Gastroesophageal sphincter (tissue), 4 donors: ENCODE measurements at regions not wholly inside any gene's neighbourhood (a gene's known extent, or its start where the extent isn't known, plus 50 kb on each side); places are given as distances from the start of the nearest gene placed in this dataset.

Source experiments
- ATAC-seq: fragments of 150-250 bp; one replicate; pipeline ENCODE4 v1.9.1; 2016; ENCODE audit warnings: mild to moderate bottlenecking, moderate library complexity
- H3K27ac ChIP-seq, 4 donors: fragments of 200-600 bp; sonication (generic) in 3 of 4; 1 replicate in 3 of 4; 2 replicates in 1 of 4; pipeline ENCODE4 v1.5.1; 2016 to 2019
- H3K27me3 ChIP-seq: fragments of 200-600 bp; sonication (generic); one replicate; pipeline ENCODE4 v1.5.1; 2019
- H3K36me3 ChIP-seq, 2 donors: fragments of 200-600 bp; sonication (generic); one replicate each; pipeline ENCODE4 v1.5.1; 2019; ENCODE audit warnings: control low read depth in 1 of 2
- H3K4me1 ChIP-seq, 3 donors: fragments of 200-600 bp; sonication (generic); 1 replicate in 2 of 3; 2 replicates in 1 of 3; pipeline ENCODE4 v1.5.1; 2016 to 2019; ENCODE audit warnings: control low read depth in 2 of 3
- H3K4me3 ChIP-seq, 2 donors: fragments of 200-600 bp; sonication (generic); one replicate each; pipeline ENCODE4 v1.5.1; 2019; ENCODE audit warnings: mild to moderate bottlenecking in 1 of 2, moderate library complexity in 1 of 2
- H3K9me3 ChIP-seq, 3 donors: fragments of 200-600 bp; sonication (generic); one replicate each; pipeline ENCODE4 v1.5.1; 2017 to 2019; ENCODE audit warnings: control low read depth in 2 of 3
- EP300 ChIP-seq: sonication (generic); formaldehyde crosslinking; IDR thresholded peaks from one replicate; pipeline ENCODE4 v1.6.1; 2017; ENCODE audit warnings: antibody characterized with exemption, mild to moderate bottlenecking
- POLR2A ChIP-seq, 2 donors: fragments of 450-650 bp; IDR thresholded peaks; one replicate each; pipeline ENCODE4 v1.6.1; 2017; ENCODE audit warnings: antibody characterized with exemption in 2 of 2, mild to moderate bottlenecking in 2 of 2, moderate library complexity in 1 of 2
- POLR2AphosphoS5 ChIP-seq: sonication (generic); formaldehyde crosslinking; IDR thresholded peaks from one replicate; pipeline ENCODE4 v1.6.1; 2017; ENCODE audit warnings: antibody characterized with exemption
- WGBS, 2 donors: methylation state at CpG; one replicate each; pipeline ENCODE4 v1.1.5; 2018; ENCODE audit warnings: low coverage in 1 of 2; 5-methylcytosine and 5-hydroxymethylcytosine counted together
- TF ChIP-seq, protein P1 (sequence below), 4 experiments: fragments of 200-600 bp in 2 of 4; fragments of 450-650 bp in 2 of 4; sonication (generic) in 1 of 4; IDR thresholded peaks; one replicate each; pipeline ENCODE4 v1.5.1; 2017 to 2019; ENCODE audit warnings: antibody characterized with exemption in 4 of 4, mild to moderate bottlenecking in 2 of 4, moderate library complexity in 2 of 4

GRCh38 chr21:41689289-41689583 lies 77.6 kb downstream of the RIPK4 start:
- Histone ChIP-seq H3K36me3 (no peaks in the 10 kb centered on the region), H3K4me1 (no peaks in the 10 kb centered on the region), H3K27me3 (peaks cover 59% of the 10 kb centered on the region), H3K9me3 (no peaks in the 10 kb centered on the region), H3K27ac (no peak overlapping the region), H3K4me3 (no peak overlapping the region)
- WGBS, 2 donors = 91 to 93% methylated on average over 5 to 8 of the region's 24 CpGs
- no peak for ATAC-seq
- TF ChIP-seq EP300 = no peak
- no peak for TF ChIP-seq POLR2A (IDR thresholded peaks at IDR 0.05)
- TF ChIP-seq, protein P1, sequence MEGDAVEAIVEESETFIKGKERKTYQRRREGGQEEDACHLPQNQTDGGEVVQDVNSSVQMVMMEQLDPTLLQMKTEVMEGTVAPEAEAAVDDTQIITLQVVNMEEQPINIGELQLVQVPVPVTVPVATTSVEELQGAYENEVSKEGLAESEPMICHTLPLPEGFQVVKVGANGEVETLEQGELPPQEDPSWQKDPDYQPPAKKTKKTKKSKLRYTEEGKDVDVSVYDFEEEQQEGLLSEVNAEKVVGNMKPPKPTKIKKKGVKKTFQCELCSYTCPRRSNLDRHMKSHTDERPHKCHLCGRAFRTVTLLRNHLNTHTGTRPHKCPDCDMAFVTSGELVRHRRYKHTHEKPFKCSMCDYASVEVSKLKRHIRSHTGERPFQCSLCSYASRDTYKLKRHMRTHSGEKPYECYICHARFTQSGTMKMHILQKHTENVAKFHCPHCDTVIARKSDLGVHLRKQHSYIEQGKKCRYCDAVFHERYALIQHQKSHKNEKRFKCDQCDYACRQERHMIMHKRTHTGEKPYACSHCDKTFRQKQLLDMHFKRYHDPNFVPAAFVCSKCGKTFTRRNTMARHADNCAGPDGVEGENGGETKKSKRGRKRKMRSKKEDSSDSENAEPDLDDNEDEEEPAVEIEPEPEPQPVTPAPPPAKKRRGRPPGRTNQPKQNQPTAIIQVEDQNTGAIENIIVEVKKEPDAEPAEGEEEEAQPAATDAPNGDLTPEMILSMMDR (IDR thresholded peaks at IDR 0.05) = no peak
- TF ChIP-seq POLR2AphosphoS5 = no peak

DNA sequence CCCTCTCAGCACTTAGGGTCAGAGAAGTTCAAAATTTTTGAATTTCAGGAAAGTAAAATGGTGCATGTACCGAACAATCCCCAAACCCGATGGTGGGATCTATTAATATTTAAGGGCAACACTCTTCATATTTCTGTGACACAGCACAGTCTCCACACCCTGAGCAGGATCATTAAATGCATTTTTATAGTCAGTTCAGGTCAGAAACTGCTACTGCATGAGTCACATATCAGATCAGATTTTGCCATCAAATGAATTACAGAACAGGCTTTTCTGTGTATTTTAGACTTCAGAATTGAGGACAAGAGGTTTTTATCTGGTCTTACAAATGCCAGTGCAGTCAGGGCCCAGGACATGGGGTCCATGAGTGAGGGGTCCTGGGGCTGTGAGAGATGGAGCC lies 79.2 kb downstream of the RIPK4 start:
- no peaks in the 10 kb centered on the region for H3K4me1 ChIP-seq
- H3K27me3 ChIP-seq = peaks cover 48% of the 10 kb centered on the region

DNA sequence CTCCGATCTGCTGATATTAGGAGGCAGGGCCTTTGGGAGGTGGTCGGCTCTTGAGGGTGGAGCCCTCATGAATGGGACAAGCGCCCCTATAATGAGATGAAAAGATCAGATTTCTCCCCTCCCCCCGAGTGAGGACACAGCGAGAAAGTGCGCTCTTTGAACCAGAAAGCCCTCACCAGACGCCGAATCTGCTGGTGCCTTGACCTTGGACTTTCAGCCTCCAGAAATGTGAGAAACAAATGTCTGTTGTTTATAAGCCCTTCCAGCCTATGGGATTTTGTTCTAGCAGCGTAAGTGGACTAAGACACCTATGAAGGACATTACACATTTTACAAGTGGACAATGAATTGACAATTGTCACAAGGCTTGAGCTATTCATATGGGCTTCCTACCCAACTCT lies 80.2 kb downstream of the RIPK4 start:
- Histone ChIP-seq H3K27ac (no peak overlapping the region), H3K36me3 (no peaks in the 10 kb centered on the region), H3K4me3 (no peak overlapping the region), H3K9me3 (no peaks in the 10 kb centered on the region), H3K27me3 (peaks cover 46% of the 10 kb centered on the region), H3K4me1 (no peaks in the 10 kb centered on the region)
- WGBS, 2 donors = 79 to 86% methylated on average over 6 to 9 of the region's 9 CpGs
- TF ChIP-seq POLR2AphosphoS5 (no peak), POLR2A (IDR thresholded peaks at IDR 0.05) (no peak), EP300 (no peak)
- TF ChIP-seq, protein P1 (IDR thresholded peaks at IDR 0.05) = no peak
- no peak for ATAC-seq

More for the DNA sequence above, 79.2 kb downstream of the RIPK4 start:
- ATAC-seq = no peak
- H3K27ac ChIP-seq = no peak overlapping the region
- no peaks in the 10 kb centered on the region for H3K36me3 ChIP-seq
- H3K9me3 ChIP-seq = no peaks in the 10 kb centered on the region
- H3K4me3 ChIP-seq = no peak overlapping the region
- TF ChIP-seq, protein P1 (IDR thresholded peaks at IDR 0.05) = no peak
- TF ChIP-seq POLR2A (IDR thresholded peaks at IDR 0.05) (no peak), EP300 (no peak), POLR2AphosphoS5 (no peak)
- 100% methylated on average over 2 of the region's 2 CpGs for WGBS, 2 donors

DNA sequence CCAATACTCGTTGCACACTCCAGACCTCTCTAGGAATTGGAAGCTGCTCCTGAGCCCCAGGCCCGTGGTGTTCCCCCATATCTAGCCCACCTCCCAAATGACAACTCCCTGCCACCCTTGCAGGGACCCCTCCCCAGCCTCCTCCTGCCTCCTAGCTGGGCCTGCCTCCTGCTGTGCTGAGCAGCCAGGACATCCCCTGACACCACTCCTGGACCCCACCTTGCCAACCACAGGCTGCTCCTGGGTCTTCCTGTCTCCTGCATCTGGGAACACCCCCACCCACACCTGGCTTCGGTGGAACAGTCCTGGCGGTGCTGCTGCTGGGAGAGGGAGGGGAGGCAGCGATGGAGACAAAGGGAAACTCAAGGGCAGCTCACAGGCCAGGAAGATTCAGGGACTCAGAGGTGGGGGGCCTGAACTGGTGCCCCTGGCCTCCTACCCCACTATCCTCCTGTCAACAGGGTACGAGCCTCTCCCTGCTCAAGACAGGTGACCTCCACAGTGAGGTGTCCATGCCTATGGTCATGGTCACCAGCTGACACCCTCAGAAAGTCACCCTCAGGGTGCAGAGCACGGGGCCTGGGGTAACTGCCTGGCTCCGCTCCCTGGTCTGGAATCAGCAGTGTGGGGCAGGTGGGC lies 81.2 kb downstream of the RIPK4 start:
- Histone ChIP-seq H3K4me3 (no peak overlapping the region), H3K9me3 (no peaks in the 10 kb centered on the region), H3K27me3 (peaks cover 48% of the 10 kb centered on the region), H3K36me3 (no peaks in the 10 kb centered on the region), H3K4me1 (no peaks in the 10 kb centered on the region), H3K27ac (no peak overlapping the region)
- TF ChIP-seq POLR2A (IDR thresholded peaks at IDR 0.05) (no peak), EP300 (no peak), POLR2AphosphoS5 (no peak)
- TF ChIP-seq, protein P1 (IDR thresholded peaks at IDR 0.05) = no peak
- 90% methylated on average over 2 of the region's 8 CpGs; no CpG with 5 or more reads in 1 of the 2 donors for WGBS, 2 donors
- no peak for ATAC-seq

- no peak for ATAC-seq
- peaks cover 48% of the 10 kb centered on the region for H3K27me3 ChIP-seq
- TF ChIP-seq POLR2A (IDR thresholded peaks at IDR 0.05) = no peak
- H3K36me3 ChIP-seq = no peaks in the 10 kb centered on the region
- no peaks in the 10 kb centered on the region for H3K9me3 ChIP-seq
- no peak overlapping the region for H3K27ac ChIP-seq
- H3K4me3 ChIP-seq = no peak overlapping the region
- WGBS, 2 donors = 37 to 53% methylated on average over 15 to 25 of the region's 26 CpGs
- no peaks in the 10 kb centered on the region for H3K4me1 ChIP-seq
These were observed 82.2 kb downstream of the RIPK4 start for GRCh38 chr21:41684381-41685245.
